ENCODE measurements at regions not wholly inside any gene's neighbourhood (a gene's known extent, or its start where the extent isn't known, plus 50 kb on each side); places are given as distances from the start of the nearest gene placed in this dataset.

- no peak for DNase-seq
Observed at GRCh38 chr3:55413236-55413635, 73.9 kb downstream of the WNT5A start.

GRCh38 chr3:55412545-55412944 lies 74.6 kb downstream of the WNT5A start:
- no peak for DNase-seq

- DNase-seq, result no peak
Observed at GRCh38 chr3:55409806-55410205, 77.3 kb downstream of the WNT5A start.

- DNase-seq, result no peak
Observed at GRCh38 chr3:55408193-55408826, 78.8 kb downstream of the WNT5A start.

- no peak for DNase-seq
Observed at GRCh38 chr3:55407426-55407820, 79.7 kb downstream of the WNT5A start.

- no peak for DNase-seq
Observed at GRCh38 chr3:55406696-55407425, 80.2 kb downstream of the WNT5A start.

GRCh38 chr3:55405436-55405835 lies 81.7 kb downstream of the WNT5A start:
- DNase-seq, result no peak

GRCh38 chr3:55402886-55403609 lies 84.1 kb downstream of the WNT5A start:
- peak; percentile 50 for DNase-seq

- DNase-seq, result no peak
Observed at GRCh38 chr3:55380561-55380960, 106.5 kb downstream of the WNT5A start.

- DNase-seq, result no peak
Observed at GRCh38 chr3:55376753-55377347, 110.3 kb downstream of the WNT5A start.

- DNase-seq, result no peak
Observed at GRCh38 chr3:55373423-55373822, 113.7 kb downstream of the WNT5A start.

- DNase-seq, result no peak
Observed at GRCh38 chr3:55370272-55370671, 116.8 kb downstream of the WNT5A start.

GRCh38 chr3:55369141-55369847 lies 117.8 kb downstream of the WNT5A start:
- DNase-seq, result no peak

GRCh38 chr3:55368366-55368765 lies 118.7 kb downstream of the WNT5A start:
- no peak for DNase-seq

- no peak for DNase-seq
Observed at GRCh38 chr3:55367384-55367783, 119.7 kb downstream of the WNT5A start.

- no peak for DNase-seq
Observed at GRCh38 chr3:55364421-55364820, 122.7 kb downstream of the WNT5A start.

- no peak for DNase-seq
Observed at GRCh38 chr3:55362210-55362960, 124.7 kb downstream of the WNT5A start.

- no peak for DNase-seq
Observed at GRCh38 chr3:55357796-55358195, 129.3 kb downstream of the WNT5A start.

- no peak for DNase-seq
Observed at GRCh38 chr3:55352668-55353067, 134.4 kb downstream of the WNT5A start.

GRCh38 chr3:55349851-55350250 lies 137.3 kb downstream of the WNT5A start:
- no peak for DNase-seq

- DNase-seq, result no peak
Observed at GRCh38 chr3:55343486-55344357, 143.4 kb downstream of the WNT5A start.

Data from NCI-H774 (cell line).